CD4-positive, alpha-beta T cell treated with Interleukin-15 for 4 hours (primary cell): ENCODE measurements at regions not wholly inside any gene's neighbourhood (a gene's known extent, or its start where the extent isn't known, plus 50 kb on each side); places are given as distances from the start of the nearest gene placed in this dataset.
"Not testable (repeated sequence)": the region's sequence is repeated elsewhere in the genome, so short reads cannot be mapped to it uniquely, and the experiment has no call there.

ENCODE experiments used
- DNase-seq: peaks from one replicate; pipeline ENCODE4 v3.0.0-alpha.2; 2020; ENCODE audit warnings: low spot score

GRCh38 chr14:103231376-103232019 is 102.5 kb upstream of the EIF5 start:
- DNase-seq: no peak

GRCh38 chr14:103232031-103232808 is 101.8 kb upstream of the EIF5 start:
- DNase-seq: no peak

GRCh38 chr14:103232831-103233319 is 101.2 kb upstream of the EIF5 start:
- DNase-seq: no peak

GRCh38 chr14:103233328-103233727 is 100.7 kb upstream of the EIF5 start:
- no peak for DNase-seq

GRCh38 chr14:103234826-103235225 is 99.2 kb upstream of the EIF5 start:
- not testable (repeated sequence) for DNase-seq

GRCh38 chr14:103235506-103235905 is 98.5 kb upstream of the EIF5 start:
- DNase-seq: not testable (repeated sequence)

- no peak for DNase-seq
Measured at GRCh38 chr14:103239751-103240150, 94.3 kb upstream of the EIF5 start.

GRCh38 chr14:103241531-103241930 is 92.5 kb upstream of the EIF5 start:
- no peak for DNase-seq

GRCh38 chr14:103243764-103244737 is 90.0 kb upstream of the EIF5 start:
- DNase-seq: no peak

GRCh38 chr14:103245624-103246031 is 88.4 kb upstream of the EIF5 start:
- DNase-seq: not testable (repeated sequence)

- no peak for DNase-seq
Measured at GRCh38 chr14:103246070-103246469, 88.0 kb upstream of the EIF5 start.

GRCh38 chr14:103247169-103247606 is 86.8 kb upstream of the EIF5 start:
- DNase-seq: no peak

- DNase-seq: no peak
Measured at GRCh38 chr14:103250181-103250580, 83.9 kb upstream of the EIF5 start.

- DNase-seq: no peak
Measured at GRCh38 chr14:103250874-103251273, 83.2 kb upstream of the EIF5 start.

- DNase-seq: no peak
Measured at GRCh38 chr14:103255555-103255954, 78.5 kb upstream of the EIF5 start.

- no peak for DNase-seq
Measured at GRCh38 chr14:103256406-103256805, 77.6 kb upstream of the EIF5 start.

- DNase-seq: no peak
Measured at GRCh38 chr14:103257211-103257962, 76.7 kb upstream of the EIF5 start.

GRCh38 chr14:103258211-103258610 is 75.8 kb upstream of the EIF5 start:
- DNase-seq: no peak

- no peak for DNase-seq
Measured at GRCh38 chr14:103259184-103259583, 74.9 kb upstream of the EIF5 start.

- no peak for DNase-seq
Measured at GRCh38 chr14:103259801-103260628, 74.0 kb upstream of the EIF5 start.
